Prostate gland (tissue), 2 donors: ENCODE measurements at regions not wholly inside any gene's neighbourhood (a gene's known extent, or its start where the extent isn't known, plus 50 kb on each side); places are given as distances from the start of the nearest gene placed in this dataset.

ENCODE experiments used
- DNase-seq: peaks from one replicate; pipeline ENCODE4 v3.0.0-alpha.2; 2019; ENCODE audit warnings: low spot score
- H3K27ac ChIP-seq, 2 donors: fragments of 200-600 bp; sonication (generic); 2 replicates each; pipeline ENCODE4 v1.5.1; 2017 to 2019
- H3K27me3 ChIP-seq: fragments of 200-600 bp; sonication (generic); replicated peaks from 2 replicates; pipeline ENCODE4 v1.5.1; 2019; ENCODE audit not compliant: insufficient read depth
- H3K36me3 ChIP-seq, 2 donors: fragments of 200-600 bp; sonication (generic); 1 replicate in 1 of 2; 2 replicates in 1 of 2; pipeline versions ENCODE4 v1.5.1 to v1.8.1; 2017 to 2019
- H3K4me1 ChIP-seq: fragments of 200-600 bp; sonication (generic); replicated peaks from 2 replicates; pipeline ENCODE4 v1.5.1; 2019
- H3K4me3 ChIP-seq, 2 donors: fragments of 200-600 bp; sonication (generic); 2 replicates each; pipeline ENCODE4 v1.5.1; 2017 to 2019
- H3K9me3 ChIP-seq: fragments of 200-600 bp; sonication (generic); 2 replicates; pipeline ENCODE4 v1.5.1; 2017
- POLR2A ChIP-seq: fragments of 450-650 bp; IDR thresholded peaks from one replicate; pipeline ENCODE4 v1.6.1; 2016; ENCODE audit warnings: antibody characterized with exemption, mild to moderate bottlenecking
- POLR2AphosphoS5 ChIP-seq: sonication (generic); formaldehyde crosslinking; IDR thresholded peaks from one replicate; pipeline ENCODE4 v1.6.1; 2017; ENCODE audit warnings: antibody characterized with exemption
- WGBS: methylation state at CpG from one replicate; pipeline ENCODE4 v1.1.5; 2018; 5-methylcytosine and 5-hydroxymethylcytosine counted together
- intact Hi-C: fragments of 100-400 bp; cut with DNase I; formaldehyde crosslinking; loops from one replicate; pipeline ENCODE4 v1.14.2; 2022
- TF ChIP-seq, protein P1 (sequence below), 4 experiments: fragments of 200-600 bp in 2 of 4; fragments of 450-650 bp in 2 of 4; sonication (generic) in 2 of 4; IDR thresholded peaks; 1 replicate in 3 of 4; 2 replicates in 1 of 4; pipeline ENCODE4 v1.5.1; 2016 to 2019; ENCODE audit warnings: antibody characterized with exemption in 4 of 4, mild to moderate bottlenecking in 2 of 4, moderate library complexity in 2 of 4

DNA sequence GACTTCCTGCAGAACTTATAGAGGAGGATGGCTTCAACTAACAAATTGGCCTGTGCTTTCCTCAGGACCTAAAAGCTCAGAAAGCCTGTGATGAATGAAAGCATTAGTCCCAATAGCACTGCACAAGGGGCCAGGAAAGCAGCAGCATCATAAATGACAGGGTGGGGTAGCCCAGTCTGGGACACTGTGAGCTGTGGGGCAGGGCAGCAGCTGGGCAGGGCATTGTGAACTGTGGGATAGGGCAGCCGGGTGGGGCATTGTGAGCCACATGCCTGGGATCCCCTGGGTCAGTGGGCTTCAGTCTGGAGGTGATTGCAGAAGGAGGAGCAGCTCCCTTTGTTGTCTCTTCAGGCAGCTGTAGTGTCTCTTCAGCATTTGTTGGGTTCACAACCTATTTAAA lies 1276.8 kb downstream of the UQCRFS1 start:
- no peak for TF ChIP-seq POLR2A
- TF ChIP-seq, protein P1, sequence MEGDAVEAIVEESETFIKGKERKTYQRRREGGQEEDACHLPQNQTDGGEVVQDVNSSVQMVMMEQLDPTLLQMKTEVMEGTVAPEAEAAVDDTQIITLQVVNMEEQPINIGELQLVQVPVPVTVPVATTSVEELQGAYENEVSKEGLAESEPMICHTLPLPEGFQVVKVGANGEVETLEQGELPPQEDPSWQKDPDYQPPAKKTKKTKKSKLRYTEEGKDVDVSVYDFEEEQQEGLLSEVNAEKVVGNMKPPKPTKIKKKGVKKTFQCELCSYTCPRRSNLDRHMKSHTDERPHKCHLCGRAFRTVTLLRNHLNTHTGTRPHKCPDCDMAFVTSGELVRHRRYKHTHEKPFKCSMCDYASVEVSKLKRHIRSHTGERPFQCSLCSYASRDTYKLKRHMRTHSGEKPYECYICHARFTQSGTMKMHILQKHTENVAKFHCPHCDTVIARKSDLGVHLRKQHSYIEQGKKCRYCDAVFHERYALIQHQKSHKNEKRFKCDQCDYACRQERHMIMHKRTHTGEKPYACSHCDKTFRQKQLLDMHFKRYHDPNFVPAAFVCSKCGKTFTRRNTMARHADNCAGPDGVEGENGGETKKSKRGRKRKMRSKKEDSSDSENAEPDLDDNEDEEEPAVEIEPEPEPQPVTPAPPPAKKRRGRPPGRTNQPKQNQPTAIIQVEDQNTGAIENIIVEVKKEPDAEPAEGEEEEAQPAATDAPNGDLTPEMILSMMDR (IDR thresholded peaks at IDR 0.05) = no peak
- no peak for TF ChIP-seq POLR2AphosphoS5
- DNase-seq = no peak
- WGBS = 69% methylated on average over 1 of the region's 1 CpG
- Histone ChIP-seq H3K27ac (no peak overlapping the region), H3K4me1 (no peaks in the 10 kb centered on the region), H3K27me3 (no peaks in the 10 kb centered on the region), H3K9me3 (no peaks in the 10 kb centered on the region), H3K4me3 (no peak overlapping the region), H3K36me3 (no peaks in the 10 kb centered on the region)
- intact Hi-C loops = no loop called here

DNA sequence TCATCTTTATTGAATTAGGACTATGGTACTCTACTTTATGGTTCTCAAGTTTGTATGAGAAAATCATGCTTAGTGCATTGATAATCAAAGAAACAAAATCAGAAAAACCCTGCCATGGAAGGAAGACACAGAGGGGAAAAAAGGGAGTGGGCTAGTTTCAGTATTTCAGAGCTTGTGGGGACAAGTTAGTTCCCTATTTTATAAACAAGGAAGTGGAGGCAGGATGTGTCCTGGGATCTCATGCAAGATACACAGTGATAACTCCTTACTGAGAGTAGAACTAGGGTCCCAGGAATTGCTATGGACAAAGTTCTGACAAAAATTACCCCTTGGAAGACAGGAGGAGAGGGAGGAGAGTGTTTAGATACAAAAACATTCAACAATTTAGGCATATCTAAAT lies 1277.3 kb downstream of the UQCRFS1 start:
- Histone ChIP-seq H3K36me3 (no peaks in the 10 kb centered on the region), H3K4me1 (no peaks in the 10 kb centered on the region), H3K27me3 (no peaks in the 10 kb centered on the region), H3K27ac (no peak overlapping the region), H3K9me3 (no peaks in the 10 kb centered on the region), H3K4me3 (no peak overlapping the region)
- DNase-seq = no peak
- TF ChIP-seq POLR2AphosphoS5 (no peak), POLR2A (no peak)
- TF ChIP-seq, protein P1 (IDR thresholded peaks at IDR 0.05) = no peak
- intact Hi-C loops = no loop called here

DNA sequence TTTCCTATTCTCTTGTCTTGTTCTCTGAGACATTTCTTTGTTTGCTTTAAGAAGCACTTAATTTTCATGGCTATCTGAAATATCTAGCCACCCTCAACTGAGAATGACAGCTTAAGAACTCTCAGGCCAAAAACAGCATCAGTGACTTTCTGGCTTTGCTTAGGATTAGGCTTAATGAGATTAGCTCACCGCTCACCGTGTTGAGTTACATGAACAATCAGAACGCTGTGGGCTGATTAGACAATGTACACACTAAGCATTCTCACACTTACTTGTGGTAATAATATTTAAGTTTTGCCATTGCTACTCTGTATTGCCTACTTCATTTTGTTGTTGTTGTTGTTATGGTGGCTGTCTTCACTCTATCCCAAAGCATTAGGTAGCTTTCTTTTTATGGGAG lies 1283.6 kb downstream of the UQCRFS1 start:
- Histone ChIP-seq H3K36me3 (no peaks in the 10 kb centered on the region), H3K27me3 (no peaks in the 10 kb centered on the region), H3K27ac (no peak overlapping the region), H3K9me3 (no peaks in the 10 kb centered on the region), H3K4me1 (no peaks in the 10 kb centered on the region), H3K4me3 (no peak overlapping the region)
- TF ChIP-seq, protein P1 (IDR thresholded peaks at IDR 0.05) = no peak
- TF ChIP-seq POLR2AphosphoS5 (no peak), POLR2A (no peak)
- no peak for DNase-seq
- 82% methylated on average over 3 of the region's 3 CpGs for WGBS
- intact Hi-C loops = no loop called here

DNA sequence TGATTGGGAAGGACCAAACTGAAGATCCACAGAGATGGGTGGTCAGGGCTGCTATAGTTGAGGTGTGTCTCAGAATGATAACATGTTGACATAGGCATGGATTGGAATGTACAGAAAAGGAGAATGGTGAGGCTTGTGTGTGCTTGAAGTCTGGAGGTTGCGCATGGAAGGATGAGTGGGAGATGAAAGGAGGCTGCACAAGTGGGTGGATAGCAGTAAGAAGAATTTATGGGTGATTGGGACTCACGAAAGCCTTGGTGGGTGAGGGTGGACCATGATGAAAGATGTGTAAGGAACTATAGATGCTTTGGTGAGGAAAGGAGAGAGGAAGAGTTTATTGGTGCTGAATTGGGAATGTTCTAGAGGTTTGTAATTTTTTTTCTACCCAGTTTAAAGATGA lies 1287.7 kb downstream of the UQCRFS1 start:
- Histone ChIP-seq H3K9me3 (no peaks in the 10 kb centered on the region), H3K36me3 (no peaks in the 10 kb centered on the region), H3K4me3 (no peak overlapping the region), H3K27me3 (no peaks in the 10 kb centered on the region), H3K27ac (no peak overlapping the region), H3K4me1 (no peaks in the 10 kb centered on the region)
- 86% methylated on average over 2 of the region's 2 CpGs for WGBS
- DNase-seq = no peak
- intact Hi-C loops = no loop called here
- TF ChIP-seq POLR2AphosphoS5 (no peak), POLR2A (no peak)
- TF ChIP-seq, protein P1 (IDR thresholded peaks at IDR 0.05) = no peak

DNA sequence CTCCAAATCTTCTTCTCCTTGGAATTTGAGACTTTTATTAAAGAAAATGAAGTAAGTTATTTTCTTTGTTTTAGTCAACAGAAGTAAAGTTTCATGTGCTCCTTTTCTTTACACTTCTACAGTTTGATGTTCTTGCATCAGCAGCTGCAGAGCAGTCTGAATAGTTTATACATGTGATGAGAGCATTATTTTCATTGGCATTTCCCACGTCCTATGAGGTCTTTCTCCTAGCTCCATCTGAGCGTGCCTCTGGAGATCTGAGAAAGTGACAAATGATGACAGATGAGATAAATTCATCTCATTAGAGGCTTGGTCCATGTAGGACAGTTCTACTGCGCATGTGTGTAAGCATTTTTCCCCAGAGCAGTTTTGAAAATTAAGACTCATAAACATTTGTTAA lies 1290.0 kb downstream of the UQCRFS1 start:
- TF ChIP-seq, protein P1 (IDR thresholded peaks at IDR 0.05) = no peak
- TF ChIP-seq POLR2A (no peak), POLR2AphosphoS5 (no peak)
- no peaks in the 10 kb centered on the region for H3K27me3 ChIP-seq
- intact Hi-C loops = no loop called here
- H3K36me3 ChIP-seq = no peaks in the 10 kb centered on the region
- H3K4me3 ChIP-seq = no peak overlapping the region
- no peaks in the 10 kb centered on the region for H3K4me1 ChIP-seq
- no peak for DNase-seq
- WGBS = 59% methylated on average over 3 of the region's 3 CpGs
- no peaks in the 10 kb centered on the region for H3K9me3 ChIP-seq
- H3K27ac ChIP-seq = no peak overlapping the region
